Esophagus squamous epithelium (tissue), 4 donors: ENCODE measurements at regions not wholly inside any gene's neighbourhood (a gene's known extent, or its start where the extent isn't known, plus 50 kb on each side); places are given as distances from the start of the nearest gene placed in this dataset.

Source experiments
- CTCF ChIP-seq, 6 experiments: fragments of 450-650 bp in 4 of 6; fragments of 200-600 bp in 2 of 6; sonication (generic) in 2 of 6; IDR thresholded peaks; one replicate each; pipeline ENCODE4 v1.5.1; 2016 to 2019; ENCODE audit warnings: antibody characterized with exemption in 6 of 6, mild to moderate bottlenecking in 4 of 6, moderate library complexity in 4 of 6
- POLR2A ChIP-seq, 4 donors: fragments of 450-650 bp; IDR thresholded peaks; one replicate each; pipeline ENCODE4 v1.6.1; 2017; ENCODE audit warnings: antibody characterized with exemption in 4 of 4, mild to moderate bottlenecking in 4 of 4, moderate library complexity in 3 of 4

- TF ChIP-seq POLR2A (IDR thresholded peaks at IDR 0.05) (no peak), CTCF (IDR thresholded peaks at IDR 0.05) (no peak)
Measured at GRCh38 chr2:203621981-203622515, 84.4 kb upstream of the CD28 start.
